ENCODE measurements at regions not wholly inside any gene's neighbourhood (a gene's known extent, or its start where the extent isn't known, plus 50 kb on each side); places are given as distances from the start of the nearest gene placed in this dataset.

GRCh38 chr12:89108265-89108664, 244.0 kb downstream of the DUSP6 start:
- Histone ChIP-seq H3K4me3 (ENCODE audit: low read length in 3 of 3) (no peak overlapping the region), H3K9me3 (ENCODE audit: control insufficient read depth in 2 of 3, insufficient read depth in 1 of 3, low read length in 3 of 3) (no peaks in the 10 kb centered on the region), H3K27me3 (ENCODE audit: control insufficient read depth, insufficient read depth, low read length) (no peaks in the 10 kb centered on the region), H3K4me1 (ENCODE audit: control insufficient read depth in 2 of 3, insufficient read depth in 2 of 3, low read depth in 1 of 3, low read length in 3 of 3) (no peaks in the 10 kb centered on the region), H3K36me3 (ENCODE audit: control insufficient read depth in 2 of 3, insufficient read depth in 3 of 3, low read length in 3 of 3) (no peaks in the 10 kb centered on the region), H3K27ac (ENCODE audit: low read depth in 2 of 2, low read length in 2 of 2) (no peak overlapping the region), H3K9ac (ENCODE audit: low read length in 3 of 3) (no peak overlapping the region)
- no peak for TF ChIP-seq CTCF (IDR thresholded peaks at IDR 0.05; ENCODE audit: borderline replicate concordance, extremely low read depth, insufficient read depth)
- intact Hi-C loops (cut with DNase I) = no loop called here
- DNase-seq = no peak
- FAIRE-seq = no peak

- Histone ChIP-seq H3K27ac (ENCODE audit: low read depth in 2 of 2, low read length in 2 of 2) (no peak overlapping the region), H3K36me3 (ENCODE audit: control insufficient read depth in 2 of 3, insufficient read depth in 3 of 3, low read length in 3 of 3) (no peaks in the 10 kb centered on the region), H3K4me1 (ENCODE audit: control insufficient read depth in 2 of 3, insufficient read depth in 2 of 3, low read depth in 1 of 3, low read length in 3 of 3) (no peaks in the 10 kb centered on the region), H3K4me3 (ENCODE audit: low read length in 3 of 3) (no peak overlapping the region), H3K27me3 (ENCODE audit: control insufficient read depth, insufficient read depth, low read length) (no peaks in the 10 kb centered on the region), H3K9me3 (ENCODE audit: control insufficient read depth in 2 of 3, insufficient read depth in 1 of 3, low read length in 3 of 3) (no peaks in the 10 kb centered on the region), H3K9ac (ENCODE audit: low read length in 3 of 3) (no peak overlapping the region)
- no peak for TF ChIP-seq CTCF (IDR thresholded peaks at IDR 0.05; ENCODE audit: borderline replicate concordance, extremely low read depth, insufficient read depth)
- intact Hi-C loops (cut with DNase I) = no loop called here
- DNase-seq (no peak), FAIRE-seq (no peak)
These were observed 245.4 kb downstream of the DUSP6 start for GRCh38 chr12:89106950-89107349.

- Histone ChIP-seq H3K36me3 (ENCODE audit: control insufficient read depth in 2 of 3, insufficient read depth in 3 of 3, low read length in 3 of 3) (no peaks in the 10 kb centered on the region), H3K27me3 (ENCODE audit: control insufficient read depth, insufficient read depth, low read length) (no peaks in the 10 kb centered on the region), H3K27ac (ENCODE audit: low read depth in 2 of 2, low read length in 2 of 2) (no peak overlapping the region), H3K4me1 (ENCODE audit: control insufficient read depth in 2 of 3, insufficient read depth in 2 of 3, low read depth in 1 of 3, low read length in 3 of 3) (no peaks in the 10 kb centered on the region), H3K4me3 (ENCODE audit: low read length in 3 of 3) (no peak overlapping the region), H3K9ac (ENCODE audit: low read length in 3 of 3) (no peak overlapping the region), H3K9me3 (ENCODE audit: control insufficient read depth in 2 of 3, insufficient read depth in 1 of 3, low read length in 3 of 3) (no peaks in the 10 kb centered on the region)
- DNase-seq (no peak), FAIRE-seq (no peak)
- TF ChIP-seq CTCF (IDR thresholded peaks at IDR 0.05; ENCODE audit: borderline replicate concordance, extremely low read depth, insufficient read depth) = no peak
- intact Hi-C loops (cut with DNase I) = no loop called here
These were observed 247.1 kb downstream of the DUSP6 start for GRCh38 chr12:89105243-89105642.

- H3K4me3 ChIP-seq (ENCODE audit: low read length in 3 of 3) = no peak overlapping the region
- H3K9ac ChIP-seq (ENCODE audit: low read length in 3 of 3) = no peak overlapping the region
- H3K36me3 ChIP-seq (ENCODE audit: control insufficient read depth in 2 of 3, insufficient read depth in 3 of 3, low read length in 3 of 3) = no peaks in the 10 kb centered on the region
- TF ChIP-seq CTCF (IDR thresholded peaks at IDR 0.05; ENCODE audit: borderline replicate concordance, extremely low read depth, insufficient read depth) = no peak
- FAIRE-seq = no peak
- H3K4me1 ChIP-seq (ENCODE audit: control insufficient read depth in 2 of 3, insufficient read depth in 2 of 3, low read depth in 1 of 3, low read length in 3 of 3) = no peaks in the 10 kb centered on the region
- H3K9me3 ChIP-seq (ENCODE audit: control insufficient read depth in 2 of 3, insufficient read depth in 1 of 3, low read length in 3 of 3) = no peaks in the 10 kb centered on the region
- no peaks in the 10 kb centered on the region for H3K27me3 ChIP-seq (ENCODE audit: control insufficient read depth, insufficient read depth, low read length)
- H3K27ac ChIP-seq (ENCODE audit: low read depth in 2 of 2, low read length in 2 of 2) = no peak overlapping the region
- DNase-seq = no peak
- intact Hi-C loops (cut with DNase I) = no loop called here
These were observed 248.5 kb downstream of the DUSP6 start for GRCh38 chr12:89103831-89104230.

Measured in kidney (tissue), 13 donors.